ENCODE measurements at regions not wholly inside any gene's neighbourhood (a gene's known extent, or its start where the extent isn't known, plus 50 kb on each side); places are given as distances from the start of the nearest gene placed in this dataset.

DNA sequence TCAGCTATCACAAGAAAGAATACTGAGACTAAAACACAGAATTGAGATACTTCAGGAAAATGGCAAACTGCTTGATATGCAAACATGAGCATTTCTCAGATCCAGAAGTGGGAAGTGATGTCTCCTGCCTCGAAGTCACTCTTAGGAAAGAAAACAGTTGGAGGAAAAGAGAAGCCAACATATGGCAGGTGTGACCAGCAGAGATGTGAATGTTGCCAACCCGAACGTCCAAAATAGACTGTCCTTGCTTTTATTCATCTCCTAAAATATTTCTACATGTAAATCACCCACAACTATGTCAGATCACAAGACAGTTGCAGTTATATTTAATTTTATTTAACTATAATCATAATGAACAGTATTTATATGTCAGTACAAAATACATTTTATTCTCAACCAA lies 687.6 kb downstream of the GALC start:
- Histone ChIP-seq H2AFZ (ENCODE audit: control insufficient read depth, low read depth, low read length) (no peak overlapping the region), H3K36me3 (ENCODE audit: control insufficient read depth in 2 of 2, insufficient read depth in 2 of 2, low read length in 1 of 2) (no peaks in the 10 kb centered on the region), H3K9ac (ENCODE audit: control insufficient read depth, insufficient read depth, low read length) (no peak overlapping the region), H3K9me3 (replicated peaks; ENCODE audit: control insufficient read depth, insufficient read depth, low read length) (no peaks in the 10 kb centered on the region), H3K79me2 (ENCODE audit: control insufficient read depth, insufficient read depth, low read length) (no peaks in the 10 kb centered on the region), H3K4me3 (no peak overlapping the region), H3K4me1 (ENCODE audit: control insufficient read depth, insufficient read depth, low read length) (no peaks in the 10 kb centered on the region), H3K27ac (ENCODE audit: control insufficient read depth, insufficient read depth) (no peak overlapping the region), H3K27me3 (replicated peaks in 1 of 2; ENCODE audit: control insufficient read depth in 2 of 2, insufficient read depth in 2 of 2, low read length in 1 of 2) (no peaks in the 10 kb centered on the region), H3K4me2 (ENCODE audit: control insufficient read depth, insufficient read depth) (no peak overlapping the region), H4K20me1 (ENCODE audit: control insufficient read depth, insufficient read depth) (no peaks in the 10 kb centered on the region)
- in situ Hi-C loops (cut with MboI) (no loop called here), intact Hi-C loops (cut with micrococcal nuclease; ENCODE audit: unreplicated experiment) (no loop called here)
- ATAC-seq, result no peak
- RAD21 ChIA-PET (ENCODE audit: unreplicated experiment), result no interaction called here
- WGBS (ENCODE audit: insufficient coverage, insufficient replicate concordance, low lambda C conversion rate, missing lambda C conversion rate), result 14% methylated on average over 3 of the region's 3 CpGs
- BruUV-seq (replicated peaks), result no TSS peak
- no peak for FAIRE-seq
- SMC1A ChIA-PET (ENCODE audit: uncharacterized antibody, unreplicated experiment), result no interaction called here
- no peak for DNase-seq (ENCODE audit: low read depth, low spot score)
- POLR2A ChIA-PET, result no interaction called here
- CTCF ChIA-PET, result no interaction called here
- TF ChIP-seq, protein P1, sequence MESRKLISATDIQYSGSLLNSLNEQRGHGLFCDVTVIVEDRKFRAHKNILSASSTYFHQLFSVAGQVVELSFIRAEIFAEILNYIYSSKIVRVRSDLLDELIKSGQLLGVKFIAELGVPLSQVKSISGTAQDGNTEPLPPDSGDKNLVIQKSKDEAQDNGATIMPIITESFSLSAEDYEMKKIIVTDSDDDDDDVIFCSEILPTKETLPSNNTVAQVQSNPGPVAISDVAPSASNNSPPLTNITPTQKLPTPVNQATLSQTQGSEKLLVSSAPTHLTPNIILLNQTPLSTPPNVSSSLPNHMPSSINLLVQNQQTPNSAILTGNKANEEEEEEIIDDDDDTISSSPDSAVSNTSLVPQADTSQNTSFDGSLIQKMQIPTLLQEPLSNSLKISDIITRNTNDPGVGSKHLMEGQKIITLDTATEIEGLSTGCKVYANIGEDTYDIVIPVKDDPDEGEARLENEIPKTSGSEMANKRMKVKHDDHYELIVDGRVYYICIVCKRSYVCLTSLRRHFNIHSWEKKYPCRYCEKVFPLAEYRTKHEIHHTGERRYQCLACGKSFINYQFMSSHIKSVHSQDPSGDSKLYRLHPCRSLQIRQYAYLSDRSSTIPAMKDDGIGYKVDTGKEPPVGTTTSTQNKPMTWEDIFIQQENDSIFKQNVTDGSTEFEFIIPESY (IDR thresholded peaks at IDR 0.05), result no peak
- TF ChIP-seq PML (IDR thresholded peaks at IDR 0.05; ENCODE audit: low read length), result no peak
- TF ChIP-seq YBX1 (IDR thresholded peaks at IDR 0.05), result no peak
- no peak for TF ChIP-seq ZZZ3 (IDR thresholded peaks at IDR 0.05; ENCODE audit: control insufficient read depth, insufficient read length, low read depth)
- TF ChIP-seq, protein P2, sequence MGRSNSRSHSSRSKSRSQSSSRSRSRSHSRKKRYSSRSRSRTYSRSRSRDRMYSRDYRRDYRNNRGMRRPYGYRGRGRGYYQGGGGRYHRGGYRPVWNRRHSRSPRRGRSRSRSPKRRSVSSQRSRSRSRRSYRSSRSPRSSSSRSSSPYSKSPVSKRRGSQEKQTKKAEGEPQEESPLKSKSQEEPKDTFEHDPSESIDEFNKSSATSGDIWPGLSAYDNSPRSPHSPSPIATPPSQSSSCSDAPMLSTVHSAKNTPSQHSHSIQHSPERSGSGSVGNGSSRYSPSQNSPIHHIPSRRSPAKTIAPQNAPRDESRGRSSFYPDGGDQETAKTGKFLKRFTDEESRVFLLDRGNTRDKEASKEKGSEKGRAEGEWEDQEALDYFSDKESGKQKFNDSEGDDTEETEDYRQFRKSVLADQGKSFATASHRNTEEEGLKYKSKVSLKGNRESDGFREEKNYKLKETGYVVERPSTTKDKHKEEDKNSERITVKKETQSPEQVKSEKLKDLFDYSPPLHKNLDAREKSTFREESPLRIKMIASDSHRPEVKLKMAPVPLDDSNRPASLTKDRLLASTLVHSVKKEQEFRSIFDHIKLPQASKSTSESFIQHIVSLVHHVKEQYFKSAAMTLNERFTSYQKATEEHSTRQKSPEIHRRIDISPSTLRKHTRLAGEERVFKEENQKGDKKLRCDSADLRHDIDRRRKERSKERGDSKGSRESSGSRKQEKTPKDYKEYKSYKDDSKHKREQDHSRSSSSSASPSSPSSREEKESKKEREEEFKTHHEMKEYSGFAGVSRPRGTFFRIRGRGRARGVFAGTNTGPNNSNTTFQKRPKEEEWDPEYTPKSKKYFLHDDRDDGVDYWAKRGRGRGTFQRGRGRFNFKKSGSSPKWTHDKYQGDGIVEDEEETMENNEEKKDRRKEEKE (IDR thresholded peaks at IDR 0.05), result no peak
- TF ChIP-seq TARDBP (IDR thresholded peaks at IDR 0.05; ENCODE audit: borderline replicate concordance), result no peak
- no peak for TF ChIP-seq CREB1 (IDR thresholded peaks at IDR 0.05; ENCODE audit: low read depth)
- TF ChIP-seq CHD1 (IDR thresholded peaks at IDR 0.05; ENCODE audit: low read depth, low read length), result no peak
- no peak for TF ChIP-seq NFYA (IDR thresholded peaks at IDR 0.05; ENCODE audit: borderline replicate concordance, low read depth, low read length)
- no peak for TF ChIP-seq LARP7 (IDR thresholded peaks at IDR 0.05)
- TF ChIP-seq, protein P3, sequence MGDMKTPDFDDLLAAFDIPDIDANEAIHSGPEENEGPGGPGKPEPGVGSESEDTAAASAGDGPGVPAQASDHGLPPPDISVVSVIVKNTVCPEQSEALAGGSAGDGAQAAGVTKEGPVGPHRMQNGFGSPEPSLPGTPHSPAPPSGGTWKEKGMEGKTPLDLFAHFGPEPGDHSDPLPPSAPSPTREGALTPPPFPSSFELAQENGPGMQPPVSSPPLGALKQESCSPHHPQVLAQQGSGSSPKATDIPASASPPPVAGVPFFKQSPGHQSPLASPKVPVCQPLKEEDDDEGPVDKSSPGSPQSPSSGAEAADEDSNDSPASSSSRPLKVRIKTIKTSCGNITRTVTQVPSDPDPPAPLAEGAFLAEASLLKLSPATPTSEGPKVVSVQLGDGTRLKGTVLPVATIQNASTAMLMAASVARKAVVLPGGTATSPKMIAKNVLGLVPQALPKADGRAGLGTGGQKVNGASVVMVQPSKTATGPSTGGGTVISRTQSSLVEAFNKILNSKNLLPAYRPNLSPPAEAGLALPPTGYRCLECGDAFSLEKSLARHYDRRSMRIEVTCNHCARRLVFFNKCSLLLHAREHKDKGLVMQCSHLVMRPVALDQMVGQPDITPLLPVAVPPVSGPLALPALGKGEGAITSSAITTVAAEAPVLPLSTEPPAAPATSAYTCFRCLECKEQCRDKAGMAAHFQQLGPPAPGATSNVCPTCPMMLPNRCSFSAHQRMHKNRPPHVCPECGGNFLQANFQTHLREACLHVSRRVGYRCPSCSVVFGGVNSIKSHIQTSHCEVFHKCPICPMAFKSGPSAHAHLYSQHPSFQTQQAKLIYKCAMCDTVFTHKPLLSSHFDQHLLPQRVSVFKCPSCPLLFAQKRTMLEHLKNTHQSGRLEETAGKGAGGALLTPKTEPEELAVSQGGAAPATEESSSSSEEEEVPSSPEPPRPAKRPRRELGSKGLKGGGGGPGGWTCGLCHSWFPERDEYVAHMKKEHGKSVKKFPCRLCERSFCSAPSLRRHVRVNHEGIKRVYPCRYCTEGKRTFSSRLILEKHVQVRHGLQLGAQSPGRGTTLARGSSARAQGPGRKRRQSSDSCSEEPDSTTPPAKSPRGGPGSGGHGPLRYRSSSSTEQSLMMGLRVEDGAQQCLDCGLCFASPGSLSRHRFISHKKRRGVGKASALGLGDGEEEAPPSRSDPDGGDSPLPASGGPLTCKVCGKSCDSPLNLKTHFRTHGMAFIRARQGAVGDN (IDR thresholded peaks at IDR 0.05), result no peak
- TF ChIP-seq, protein P4, sequence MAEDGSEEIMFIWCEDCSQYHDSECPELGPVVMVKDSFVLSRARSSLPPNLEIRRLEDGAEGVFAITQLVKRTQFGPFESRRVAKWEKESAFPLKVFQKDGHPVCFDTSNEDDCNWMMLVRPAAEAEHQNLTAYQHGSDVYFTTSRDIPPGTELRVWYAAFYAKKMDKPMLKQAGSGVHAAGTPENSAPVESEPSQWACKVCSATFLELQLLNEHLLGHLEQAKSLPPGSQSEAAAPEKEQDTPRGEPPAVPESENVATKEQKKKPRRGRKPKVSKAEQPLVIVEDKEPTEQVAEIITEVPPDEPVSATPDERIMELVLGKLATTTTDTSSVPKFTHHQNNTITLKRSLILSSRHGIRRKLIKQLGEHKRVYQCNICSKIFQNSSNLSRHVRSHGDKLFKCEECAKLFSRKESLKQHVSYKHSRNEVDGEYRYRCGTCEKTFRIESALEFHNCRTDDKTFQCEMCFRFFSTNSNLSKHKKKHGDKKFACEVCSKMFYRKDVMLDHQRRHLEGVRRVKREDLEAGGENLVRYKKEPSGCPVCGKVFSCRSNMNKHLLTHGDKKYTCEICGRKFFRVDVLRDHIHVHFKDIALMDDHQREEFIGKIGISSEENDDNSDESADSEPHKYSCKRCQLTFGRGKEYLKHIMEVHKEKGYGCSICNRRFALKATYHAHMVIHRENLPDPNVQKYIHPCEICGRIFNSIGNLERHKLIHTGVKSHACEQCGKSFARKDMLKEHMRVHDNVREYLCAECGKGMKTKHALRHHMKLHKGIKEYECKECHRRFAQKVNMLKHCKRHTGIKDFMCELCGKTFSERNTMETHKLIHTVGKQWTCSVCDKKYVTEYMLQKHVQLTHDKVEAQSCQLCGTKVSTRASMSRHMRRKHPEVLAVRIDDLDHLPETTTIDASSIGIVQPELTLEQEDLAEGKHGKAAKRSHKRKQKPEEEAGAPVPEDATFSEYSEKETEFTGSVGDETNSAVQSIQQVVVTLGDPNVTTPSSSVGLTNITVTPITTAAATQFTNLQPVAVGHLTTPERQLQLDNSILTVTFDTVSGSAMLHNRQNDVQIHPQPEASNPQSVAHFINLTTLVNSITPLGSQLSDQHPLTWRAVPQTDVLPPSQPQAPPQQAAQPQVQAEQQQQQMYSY (CRISPR knock-in tag; IDR thresholded peaks at IDR 0.05), result no peak
- TF ChIP-seq HDAC6 (IDR thresholded peaks at IDR 0.05; ENCODE audit: unreplicated experiment), result no peak
- no peak for TF ChIP-seq MTA3 (IDR thresholded peaks at IDR 0.05; ENCODE audit: borderline replicate concordance, low read length)
